ENCODE measurements at regions not wholly inside any gene's neighbourhood (a gene's known extent, or its start where the extent isn't known, plus 50 kb on each side); places are given as distances from the start of the nearest gene placed in this dataset.

- WGBS (ENCODE audit: extremely low coverage, insufficient coverage, low lambda C conversion rate) = no CpG with 5 or more reads among the region's 24 CpGs
- no peaks in the 10 kb centered on the region for H3K4me1 ChIP-seq (ENCODE audit: control insufficient read depth, low read depth, low read length)
- no peak overlapping the region for H3K9ac ChIP-seq (ENCODE audit: low read length)
- no peak overlapping the region for H3K27ac ChIP-seq (ENCODE audit: low read depth, low read length)
- H3K18ac ChIP-seq (ENCODE audit: low read length) = no peak overlapping the region
- H2BK120ac ChIP-seq (ENCODE audit: low read depth, low read length) = no peak overlapping the region
- no peaks in the 10 kb centered on the region for H3K36me3 ChIP-seq (ENCODE audit: control insufficient read depth, insufficient read depth, low read length)
- no peak overlapping the region for H2BK15ac ChIP-seq (replicated peaks; ENCODE audit: low read depth)
- no peak overlapping the region for H3K4me3 ChIP-seq (ENCODE audit: low read length)
- no peak overlapping the region for H3K4ac ChIP-seq (ENCODE audit: low read depth, low read length)
- no peak overlapping the region for H2BK5ac ChIP-seq (ENCODE audit: low read length)
- H2AK5ac ChIP-seq (ENCODE audit: low read length) = no peak overlapping the region
- no peak overlapping the region for H3K4me2 ChIP-seq (ENCODE audit: low read length)
- no peaks in the 10 kb centered on the region for H3K27me3 ChIP-seq (ENCODE audit: insufficient read depth, low read length, poor library complexity)
- H3K79me2 ChIP-seq (ENCODE audit: control insufficient read depth, insufficient read depth, low read length) = no peaks in the 10 kb centered on the region
- no peak overlapping the region for H4K8ac ChIP-seq (ENCODE audit: low read depth, low read length)
- no peak overlapping the region for H4K5ac ChIP-seq (ENCODE audit: low read length)
- no peak overlapping the region for H3K56ac ChIP-seq (ENCODE audit: low read length)
- no peaks in the 10 kb centered on the region for H3K79me1 ChIP-seq (ENCODE audit: low read length)
- H3K23ac ChIP-seq (ENCODE audit: low read length) = no peak overlapping the region
- no peak for DNase-seq
Measured at GRCh38 chr13:22744688-22745452, 435.9 kb upstream of the SGCG start.

- Histone ChIP-seq H3K56ac (ENCODE audit: low read length) (no peak overlapping the region), H2BK5ac (ENCODE audit: low read length) (no peak overlapping the region), H3K27me3 (ENCODE audit: insufficient read depth, low read length, poor library complexity) (no peaks in the 10 kb centered on the region), H3K4me1 (ENCODE audit: control insufficient read depth, low read depth, low read length) (no peaks in the 10 kb centered on the region), H3K27ac (ENCODE audit: low read depth, low read length) (no peak overlapping the region), H3K4me2 (ENCODE audit: low read length) (no peak overlapping the region), H3K4ac (ENCODE audit: low read depth, low read length) (no peak overlapping the region), H2BK120ac (ENCODE audit: low read depth, low read length) (no peak overlapping the region), H3K23ac (ENCODE audit: low read length) (no peak overlapping the region), H2AK5ac (ENCODE audit: low read length) (no peak overlapping the region), H3K79me2 (ENCODE audit: control insufficient read depth, insufficient read depth, low read length) (no peaks in the 10 kb centered on the region), H3K79me1 (ENCODE audit: low read length) (no peaks in the 10 kb centered on the region), H3K18ac (ENCODE audit: low read length) (no peak overlapping the region), H3K36me3 (ENCODE audit: control insufficient read depth, insufficient read depth, low read length) (no peaks in the 10 kb centered on the region), H3K9ac (ENCODE audit: low read length) (no peak overlapping the region), H4K5ac (ENCODE audit: low read length) (no peak overlapping the region), H3K4me3 (ENCODE audit: low read length) (no peak overlapping the region), H4K8ac (ENCODE audit: low read depth, low read length) (no peak overlapping the region), H2BK15ac (replicated peaks; ENCODE audit: low read depth) (no peak overlapping the region)
- no peak for DNase-seq
- WGBS (ENCODE audit: extremely low coverage, insufficient coverage, low lambda C conversion rate) = no CpG with 5 or more reads among the region's 5 CpGs
Measured at GRCh38 chr13:22748866-22749577, 431.8 kb upstream of the SGCG start.

DNA sequence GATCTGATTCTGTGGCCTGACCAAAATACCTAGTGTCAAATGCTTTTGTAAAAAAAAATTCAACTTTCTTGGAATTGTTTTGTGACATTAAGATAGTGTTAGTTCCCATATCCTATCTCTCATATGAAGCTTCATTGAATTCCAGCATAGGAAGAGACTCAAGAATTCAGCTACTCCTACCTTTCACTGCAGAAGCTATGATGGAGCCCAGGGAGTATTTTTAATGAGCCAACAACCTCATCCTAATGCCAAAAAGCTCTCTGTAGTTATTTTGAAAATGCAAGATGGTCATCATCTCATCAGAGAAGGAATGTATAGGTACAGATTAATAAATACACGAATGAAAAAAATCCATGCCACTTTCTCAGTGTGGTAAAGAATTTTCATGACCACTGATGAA is 431.2 kb upstream of the SGCG start:
- Histone ChIP-seq H2BK5ac (ENCODE audit: low read length) (no peak overlapping the region), H3K79me2 (ENCODE audit: control insufficient read depth, insufficient read depth, low read length) (no peaks in the 10 kb centered on the region), H3K27ac (ENCODE audit: low read depth, low read length) (no peak overlapping the region), H3K23ac (ENCODE audit: low read length) (no peak overlapping the region), H2BK120ac (ENCODE audit: low read depth, low read length) (no peak overlapping the region), H3K4me1 (ENCODE audit: control insufficient read depth, low read depth, low read length) (no peaks in the 10 kb centered on the region), H3K79me1 (ENCODE audit: low read length) (no peaks in the 10 kb centered on the region), H3K56ac (ENCODE audit: low read length) (no peak overlapping the region), H3K9ac (ENCODE audit: low read length) (no peak overlapping the region), H3K4me2 (ENCODE audit: low read length) (no peak overlapping the region), H2AK5ac (ENCODE audit: low read length) (no peak overlapping the region), H3K18ac (ENCODE audit: low read length) (no peak overlapping the region), H4K8ac (ENCODE audit: low read depth, low read length) (no peak overlapping the region), H2BK15ac (replicated peaks; ENCODE audit: low read depth) (no peak overlapping the region), H3K27me3 (ENCODE audit: insufficient read depth, low read length, poor library complexity) (no peaks in the 10 kb centered on the region), H3K36me3 (ENCODE audit: control insufficient read depth, insufficient read depth, low read length) (no peaks in the 10 kb centered on the region), H4K5ac (ENCODE audit: low read length) (no peak overlapping the region), H3K4ac (ENCODE audit: low read depth, low read length) (no peak overlapping the region), H3K4me3 (ENCODE audit: low read length) (no peak overlapping the region)
- WGBS (ENCODE audit: extremely low coverage, insufficient coverage, low lambda C conversion rate) = no CpG with 5 or more reads among the region's 1 CpG
- no peak for DNase-seq

- WGBS (ENCODE audit: extremely low coverage, insufficient coverage, low lambda C conversion rate) = no CpG with 5 or more reads among the region's 3 CpGs
- H2BK120ac ChIP-seq (ENCODE audit: low read depth, low read length) = no peak overlapping the region
Measured at GRCh38 chr13:22757530-22758120, 423.2 kb upstream of the SGCG start.

GRCh38 chr13:22758245-22758644 is 422.5 kb upstream of the SGCG start:
- Histone ChIP-seq H2BK120ac (ENCODE audit: low read depth, low read length) (no peak overlapping the region), H3K79me1 (ENCODE audit: low read length) (no peaks in the 10 kb centered on the region), H3K4me2 (ENCODE audit: low read length) (no peak overlapping the region), H3K79me2 (ENCODE audit: control insufficient read depth, insufficient read depth, low read length) (no peaks in the 10 kb centered on the region), H2AK5ac (ENCODE audit: low read length) (no peak overlapping the region), H3K56ac (ENCODE audit: low read length) (no peak overlapping the region), H3K23ac (ENCODE audit: low read length) (no peak overlapping the region), H3K4me3 (ENCODE audit: low read length) (no peak overlapping the region), H4K8ac (ENCODE audit: low read depth, low read length) (no peak overlapping the region), H3K9ac (ENCODE audit: low read length) (no peak overlapping the region), H3K27me3 (ENCODE audit: insufficient read depth, low read length, poor library complexity) (no peaks in the 10 kb centered on the region), H3K18ac (ENCODE audit: low read length) (no peak overlapping the region), H3K36me3 (ENCODE audit: control insufficient read depth, insufficient read depth, low read length) (no peaks in the 10 kb centered on the region), H3K4ac (ENCODE audit: low read depth, low read length) (no peak overlapping the region), H4K5ac (ENCODE audit: low read length) (no peak overlapping the region), H2BK5ac (ENCODE audit: low read length) (no peak overlapping the region), H3K27ac (ENCODE audit: low read depth, low read length) (no peak overlapping the region), H3K4me1 (ENCODE audit: control insufficient read depth, low read depth, low read length) (no peaks in the 10 kb centered on the region), H2BK15ac (replicated peaks; ENCODE audit: low read depth) (no peak overlapping the region)
- DNase-seq = no peak
- WGBS (ENCODE audit: extremely low coverage, insufficient coverage, low lambda C conversion rate) = no CpG with 5 or more reads among the region's 4 CpGs

More at GRCh38 chr13:22757530-22758120, 423.2 kb upstream of the SGCG start:
- Histone ChIP-seq H3K23ac (ENCODE audit: low read length) (no peak overlapping the region), H3K4me2 (ENCODE audit: low read length) (no peak overlapping the region), H3K36me3 (ENCODE audit: control insufficient read depth, insufficient read depth, low read length) (no peaks in the 10 kb centered on the region), H2AK5ac (ENCODE audit: low read length) (no peak overlapping the region), H3K27ac (ENCODE audit: low read depth, low read length) (no peak overlapping the region), H2BK15ac (replicated peaks; ENCODE audit: low read depth) (no peak overlapping the region), H3K18ac (ENCODE audit: low read length) (no peak overlapping the region), H3K4me3 (ENCODE audit: low read length) (no peak overlapping the region), H3K79me1 (ENCODE audit: low read length) (no peaks in the 10 kb centered on the region), H3K56ac (ENCODE audit: low read length) (no peak overlapping the region), H3K9ac (ENCODE audit: low read length) (no peak overlapping the region), H3K4me1 (ENCODE audit: control insufficient read depth, low read depth, low read length) (no peaks in the 10 kb centered on the region), H3K4ac (ENCODE audit: low read depth, low read length) (no peak overlapping the region), H4K8ac (ENCODE audit: low read depth, low read length) (no peak overlapping the region), H3K27me3 (ENCODE audit: insufficient read depth, low read length, poor library complexity) (no peaks in the 10 kb centered on the region), H3K79me2 (ENCODE audit: control insufficient read depth, insufficient read depth, low read length) (no peaks in the 10 kb centered on the region), H2BK5ac (ENCODE audit: low read length) (no peak overlapping the region), H4K5ac (ENCODE audit: low read length) (no peak overlapping the region)
- no peak for DNase-seq
